ENCODE measurements at regions not wholly inside any gene's neighbourhood (a gene's known extent, or its start where the extent isn't known, plus 50 kb on each side); places are given as distances from the start of the nearest gene placed in this dataset.

DNA sequence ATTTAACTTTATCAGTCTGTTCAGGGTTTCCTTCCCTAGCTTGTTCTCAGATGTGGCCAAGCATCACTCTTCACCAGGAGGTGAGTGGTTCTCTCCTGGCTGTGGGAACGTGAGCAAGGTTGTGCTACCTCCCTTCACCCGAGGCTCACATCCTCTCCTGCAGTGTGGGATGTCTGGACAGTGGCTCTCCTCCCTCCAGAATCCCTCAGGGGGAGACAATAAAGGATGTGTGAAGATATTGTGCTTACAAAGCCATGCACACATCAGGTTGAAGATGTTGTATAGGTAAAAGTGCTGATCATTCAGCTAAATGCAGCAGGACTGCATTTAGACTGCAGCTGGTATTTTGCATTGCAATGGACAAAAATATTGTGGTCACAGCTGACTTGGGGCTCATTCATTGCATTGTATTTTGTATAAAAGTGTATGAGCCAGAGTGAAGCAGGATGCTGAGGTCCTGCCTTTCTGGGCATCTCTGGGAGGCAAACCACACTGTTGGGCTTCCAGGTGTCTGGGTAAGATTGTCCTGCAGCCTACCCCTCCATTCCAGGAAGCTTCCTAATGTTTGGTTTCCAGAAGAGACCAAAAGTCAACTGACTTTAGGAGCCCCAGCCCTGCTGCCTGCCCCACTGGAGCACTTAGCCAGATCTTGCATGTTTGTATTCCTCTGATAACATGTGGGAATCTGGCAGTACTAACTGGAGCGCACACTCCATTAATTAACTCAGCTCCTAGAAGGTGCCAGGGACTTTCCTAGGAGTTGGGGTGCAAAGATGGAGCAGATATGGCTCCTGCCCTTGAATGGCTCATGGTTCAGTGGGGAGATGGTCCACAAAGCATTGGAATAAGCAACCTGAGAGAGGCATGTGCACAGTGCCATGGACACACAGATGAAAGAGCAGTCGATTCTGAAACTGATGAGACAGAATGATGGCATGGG lies 292.5 kb upstream of the ZNF32 start:
- TF ChIP-seq, protein P1, sequence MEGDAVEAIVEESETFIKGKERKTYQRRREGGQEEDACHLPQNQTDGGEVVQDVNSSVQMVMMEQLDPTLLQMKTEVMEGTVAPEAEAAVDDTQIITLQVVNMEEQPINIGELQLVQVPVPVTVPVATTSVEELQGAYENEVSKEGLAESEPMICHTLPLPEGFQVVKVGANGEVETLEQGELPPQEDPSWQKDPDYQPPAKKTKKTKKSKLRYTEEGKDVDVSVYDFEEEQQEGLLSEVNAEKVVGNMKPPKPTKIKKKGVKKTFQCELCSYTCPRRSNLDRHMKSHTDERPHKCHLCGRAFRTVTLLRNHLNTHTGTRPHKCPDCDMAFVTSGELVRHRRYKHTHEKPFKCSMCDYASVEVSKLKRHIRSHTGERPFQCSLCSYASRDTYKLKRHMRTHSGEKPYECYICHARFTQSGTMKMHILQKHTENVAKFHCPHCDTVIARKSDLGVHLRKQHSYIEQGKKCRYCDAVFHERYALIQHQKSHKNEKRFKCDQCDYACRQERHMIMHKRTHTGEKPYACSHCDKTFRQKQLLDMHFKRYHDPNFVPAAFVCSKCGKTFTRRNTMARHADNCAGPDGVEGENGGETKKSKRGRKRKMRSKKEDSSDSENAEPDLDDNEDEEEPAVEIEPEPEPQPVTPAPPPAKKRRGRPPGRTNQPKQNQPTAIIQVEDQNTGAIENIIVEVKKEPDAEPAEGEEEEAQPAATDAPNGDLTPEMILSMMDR (IDR thresholded peaks at IDR 0.05) = no peak
- TF ChIP-seq, protein P2, sequence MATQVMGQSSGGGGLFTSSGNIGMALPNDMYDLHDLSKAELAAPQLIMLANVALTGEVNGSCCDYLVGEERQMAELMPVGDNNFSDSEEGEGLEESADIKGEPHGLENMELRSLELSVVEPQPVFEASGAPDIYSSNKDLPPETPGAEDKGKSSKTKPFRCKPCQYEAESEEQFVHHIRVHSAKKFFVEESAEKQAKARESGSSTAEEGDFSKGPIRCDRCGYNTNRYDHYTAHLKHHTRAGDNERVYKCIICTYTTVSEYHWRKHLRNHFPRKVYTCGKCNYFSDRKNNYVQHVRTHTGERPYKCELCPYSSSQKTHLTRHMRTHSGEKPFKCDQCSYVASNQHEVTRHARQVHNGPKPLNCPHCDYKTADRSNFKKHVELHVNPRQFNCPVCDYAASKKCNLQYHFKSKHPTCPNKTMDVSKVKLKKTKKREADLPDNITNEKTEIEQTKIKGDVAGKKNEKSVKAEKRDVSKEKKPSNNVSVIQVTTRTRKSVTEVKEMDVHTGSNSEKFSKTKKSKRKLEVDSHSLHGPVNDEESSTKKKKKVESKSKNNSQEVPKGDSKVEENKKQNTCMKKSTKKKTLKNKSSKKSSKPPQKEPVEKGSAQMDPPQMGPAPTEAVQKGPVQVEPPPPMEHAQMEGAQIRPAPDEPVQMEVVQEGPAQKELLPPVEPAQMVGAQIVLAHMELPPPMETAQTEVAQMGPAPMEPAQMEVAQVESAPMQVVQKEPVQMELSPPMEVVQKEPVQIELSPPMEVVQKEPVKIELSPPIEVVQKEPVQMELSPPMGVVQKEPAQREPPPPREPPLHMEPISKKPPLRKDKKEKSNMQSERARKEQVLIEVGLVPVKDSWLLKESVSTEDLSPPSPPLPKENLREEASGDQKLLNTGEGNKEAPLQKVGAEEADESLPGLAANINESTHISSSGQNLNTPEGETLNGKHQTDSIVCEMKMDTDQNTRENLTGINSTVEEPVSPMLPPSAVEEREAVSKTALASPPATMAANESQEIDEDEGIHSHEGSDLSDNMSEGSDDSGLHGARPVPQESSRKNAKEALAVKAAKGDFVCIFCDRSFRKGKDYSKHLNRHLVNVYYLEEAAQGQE (IDR thresholded peaks at IDR 0.05) = no peak
